ENCODE measurements at regions not wholly inside any gene's neighbourhood (a gene's known extent, or its start where the extent isn't known, plus 50 kb on each side); places are given as distances from the start of the nearest gene placed in this dataset.

GRCh38 chr6:14250573-14250972, 133.0 kb downstream of the CD83 start:
- TF ChIP-seq POLR2A (IDR thresholded peaks at IDR 0.05; ENCODE audit: low read length) (no peak), GATA1 (IDR thresholded peaks at IDR 0.05; ENCODE audit: low read depth, low read length) (no peak)

All from erythroblast (primary cell).